ENCODE measurements at regions not wholly inside any gene's neighbourhood (a gene's known extent, or its start where the extent isn't known, plus 50 kb on each side); places are given as distances from the start of the nearest gene placed in this dataset.

GRCh38 chr13:90613076-90613795, 734.3 kb upstream of the MIR17HG start:
- 0 out of 2 replicates have a peak, but pooled peaks cover 4% of the 10 kb centered on the region for H3K9me2 ChIP-seq (ENCODE audit: insufficient read depth)
- no peak overlapping the region for H2AFZ ChIP-seq
- H3K4me1 ChIP-seq (ENCODE audit: insufficient read depth), result no peaks in the 10 kb centered on the region
- ATAC-seq, result no peak
- H3K27ac ChIP-seq (ENCODE audit: low read depth), result no peak overlapping the region
- H3K4me3 Mint-ChIP-seq, result no peak overlapping the region
- no peak overlapping the region for H3K4me2 ChIP-seq
- H3K36me3 Mint-ChIP-seq (ENCODE audit: low read depth), result peaks cover 12% of the 10 kb centered on the region
- no peaks in the 10 kb centered on the region for H3K36me3 ChIP-seq (ENCODE audit: insufficient read depth)
- H4K20me1 ChIP-seq (replicated peaks; ENCODE audit: insufficient read depth), result no peaks in the 10 kb centered on the region
- TF ChIP-seq NANOG (IDR thresholded peaks at IDR 0.05; ENCODE audit: borderline replicate concordance), result no peak
- no peak for TF ChIP-seq ETS1 (IDR thresholded peaks at IDR 0.05)
- peaks cover 12% of the 10 kb centered on the region for H3K9me3 Mint-ChIP-seq
- H3K4me3 ChIP-seq, result no peak overlapping the region
- no peaks in the 10 kb centered on the region for H3K27me3 ChIP-seq (ENCODE audit: insufficient read depth)
- H3F3A ChIP-seq (replicated peaks; ENCODE audit: low read depth), result no peaks in the 10 kb centered on the region
- no peaks in the 10 kb centered on the region for H3K79me2 ChIP-seq (replicated peaks; ENCODE audit: insufficient read depth)
- no peaks in the 10 kb centered on the region for H3K4me1 Mint-ChIP-seq
- no peak overlapping the region for H3K27ac Mint-ChIP-seq
- no peak for DNase-seq (ENCODE audit: low spot score)
- H3K27me3 Mint-ChIP-seq (ENCODE audit: insufficient read depth, low read depth, poor library complexity), result no peaks in the 10 kb centered on the region

- no peak for TF ChIP-seq ETS1 (IDR thresholded peaks at IDR 0.05)
- no peak for TF ChIP-seq CTCF (conservative IDR thresholded peaks at IDR 0.05; ENCODE audit: low read depth in 2 of 2)
- no peak for TF ChIP-seq EZH2 (IDR thresholded peaks at IDR 0.05; ENCODE audit: low read depth, unreplicated experiment)
- TF ChIP-seq ZNF462 (CRISPR knock-in tag; IDR thresholded peaks at IDR 0.05), result no peak
- no peak for TF ChIP-seq JUNB (IDR thresholded peaks at IDR 0.05; ENCODE audit: unreplicated experiment)
- TF ChIP-seq POLR2AphosphoS5 (IDR thresholded peaks at IDR 0.05; ENCODE audit: low read depth), result no peak
- Mint-ChIP-seq H3K27me3 (ENCODE audit: insufficient read depth, low read depth, poor library complexity) (no peaks in the 10 kb centered on the region), H3K36me3 (ENCODE audit: low read depth) (peaks cover 16% of the 10 kb centered on the region), H3K4me3 (no peak overlapping the region), H3K27ac (no peak overlapping the region), H3K9me3 (peaks cover 17% of the 10 kb centered on the region), H3K4me1 (no peaks in the 10 kb centered on the region)
- DNase-seq (ENCODE audit: low spot score) (no peak), ATAC-seq (no peak)
- no peaks in the 10 kb centered on the region for H3K27me3 ChIP-seq (ENCODE audit: insufficient read depth)
- no peak overlapping the region for H3K4me2 ChIP-seq
- no peaks in the 10 kb centered on the region for H4K20me1 ChIP-seq (replicated peaks; ENCODE audit: insufficient read depth)
- H2AFZ ChIP-seq, result no peak overlapping the region
- peaks cover 14% of the 10 kb centered on the region; the same call in 1 of the 2 replicates for H3K9me2 ChIP-seq (ENCODE audit: insufficient read depth)
- H3K27ac ChIP-seq (ENCODE audit: low read depth), result no peak overlapping the region
- peaks cover 3% of the 10 kb centered on the region; the same call in 1 of the 2 replicates for H3K36me3 ChIP-seq (ENCODE audit: insufficient read depth)
- no peaks in the 10 kb centered on the region for H3F3A ChIP-seq (replicated peaks; ENCODE audit: low read depth)
- H3K79me2 ChIP-seq (replicated peaks; ENCODE audit: insufficient read depth), result no peaks in the 10 kb centered on the region
- no peaks in the 10 kb centered on the region for H3K4me1 ChIP-seq (ENCODE audit: insufficient read depth)
- H3K4me3 ChIP-seq, result no peak overlapping the region
Measured at GRCh38 chr13:90615236-90615635, 732.3 kb upstream of the MIR17HG start.

Data from GM23338 (cell line).